ENCODE measurements at regions not wholly inside any gene's neighbourhood (a gene's known extent, or its start where the extent isn't known, plus 50 kb on each side); places are given as distances from the start of the nearest gene placed in this dataset.

GRCh38 chr13:67341406-67341805 lies 111.3 kb upstream of the PCDH9 start:
- no peak for TF ChIP-seq CTCF (IDR thresholded peaks at IDR 0.05)
- no peak for TF ChIP-seq MAX (IDR thresholded peaks at IDR 0.05; ENCODE audit: low read depth)
- no peak for TF ChIP-seq TAF1 (IDR thresholded peaks at IDR 0.05; ENCODE audit: borderline replicate concordance, low read depth, low read length)
- TF ChIP-seq CHD2 (IDR thresholded peaks at IDR 0.05; ENCODE audit: low read length, partially characterized antibody): no peak
- no peak for TF ChIP-seq FOXM1 (IDR thresholded peaks at IDR 0.05; ENCODE audit: low read depth)
- TF ChIP-seq REST (IDR thresholded peaks at IDR 0.05; ENCODE audit: low read depth, low read length): no peak
- TF ChIP-seq USF1 (IDR thresholded peaks at IDR 0.05; ENCODE audit: borderline replicate concordance, low read depth): no peak
- no peak for TF ChIP-seq ZBTB33 (IDR thresholded peaks at IDR 0.05; ENCODE audit: borderline replicate concordance, low read depth)
- TF ChIP-seq POLR2AphosphoS5 (IDR thresholded peaks at IDR 0.05; ENCODE audit: low read depth, low read length): no peak
- TF ChIP-seq EP300 (IDR thresholded peaks at IDR 0.05; ENCODE audit: borderline replicate concordance in 1 of 2, low read depth in 1 of 2, low read length in 1 of 2): no peak
- no peak for TF ChIP-seq EZH2phosphoT487 (IDR thresholded peaks at IDR 0.05; ENCODE audit: borderline replicate concordance, low read depth)
- no peak for TF ChIP-seq FOXJ3 (CRISPR knock-in tag; IDR thresholded peaks at IDR 0.05)
- TF ChIP-seq SIN3A (IDR thresholded peaks at IDR 0.05; ENCODE audit: borderline replicate concordance, low read depth, low read length): no peak
- TF ChIP-seq TEAD4 (IDR thresholded peaks at IDR 0.05; ENCODE audit: borderline replicate concordance, insufficient read depth): no peak

Measured in SK-N-SH (cell line).